Endothelial cell of umbilical vein (primary cell): ENCODE measurements at regions not wholly inside any gene's neighbourhood (a gene's known extent, or its start where the extent isn't known, plus 50 kb on each side); places are given as distances from the start of the nearest gene placed in this dataset.

Experiments used
- BruUV-seq: library from RNA; stranded (reverse); fragments of 400-500 nt; replicated peaks from 2 replicates; lab custom pipeline; 2021; lab: Mats Ljungman, UMichigan
- CTCF ChIA-PET: fragments of 300-600, 350-600 bp; sonication (Branson Sonifier 250); formaldehyde crosslinking; loops from one replicate; lab custom pipeline; 2021; ENCODE audit warnings: antibody characterized with exemption, inconsistent platforms; lab: Charles Lee
- POLR2A ChIA-PET: fragments of 300-600, 350-600 bp; sonication (Branson Sonifier 250); formaldehyde crosslinking; loops from one replicate; lab custom pipeline; 2021; ENCODE audit warnings: antibody characterized with exemption, inconsistent platforms; lab: Charles Lee
- DNase-seq: peaks from one replicate; pipeline ENCODE4 v3.0.0-alpha.2; 2011; ENCODE audit warnings: low read depth, low spot score
- FAIRE-seq: peaks from 2 replicates; lab custom pipeline; 2011; peaks lifted over from hg19 to GRCh38; lab: Jason Lieb, UNC
- H2AFZ ChIP-seq: 2 replicates; pipeline ENCODE4 v1.6.0; 2012; ENCODE audit warnings: low read depth, low read length, control low read depth, inconsistent platforms
- H3K27ac ChIP-seq: 2 replicates; pipeline ENCODE4 v1.5.1; 2011; ENCODE audit warnings: low read depth, mild to moderate bottlenecking, control low read depth, low read length, moderate library complexity; ENCODE audit not compliant: insufficient read depth
- H3K27me3 ChIP-seq, 2 experiments: 2 replicates each; pipeline versions ENCODE4 v1.6.0 to v1.6.1; 2011; ENCODE audit warnings: low read length in 2 of 2, mixed read lengths in 1 of 2; ENCODE audit not compliant: control insufficient read depth in 2 of 2, insufficient read depth in 2 of 2
- H3K36me3 ChIP-seq, 2 experiments: 2 replicates in 1 of 2; 3 replicates in 1 of 2; pipeline ENCODE4 v1.5.1; 2011; ENCODE audit warnings: low read length in 2 of 2, mild to moderate bottlenecking in 1 of 2, moderate library complexity in 1 of 2; ENCODE audit not compliant: control insufficient read depth in 2 of 2, insufficient read depth in 2 of 2; ENCODE audit errors: extremely low read depth in 1 of 2
- H3K4me1 ChIP-seq: 3 replicates; pipeline ENCODE4 v1.5.1; 2011; ENCODE audit warnings: mild to moderate bottlenecking, low read length; ENCODE audit not compliant: control insufficient read depth, insufficient read depth; ENCODE audit errors: extremely low read depth
- H3K4me2 ChIP-seq: 2 replicates; pipeline ENCODE4 v1.6.1; 2011; ENCODE audit warnings: low read length, control low read depth, mixed read lengths; ENCODE audit not compliant: insufficient read depth
- H3K4me3 ChIP-seq, 3 experiments: fragments of 200-600 bp in 1 of 3; sonication (generic), shearing (Covaris generic) in 1 of 3; replicated peaks in 1 of 3; 2 replicates each; pipeline ENCODE4 v1.5.1; 2011 to 2016; ENCODE audit warnings: control low read depth in 3 of 3, low read length in 3 of 3, mild to moderate bottlenecking in 2 of 3, inconsistent platforms in 1 of 3, low read depth in 1 of 3, moderate library complexity in 1 of 3; ENCODE audit not compliant: insufficient read depth in 1 of 3
- H3K79me2 ChIP-seq: 2 replicates; pipeline ENCODE4 v1.6.0; 2012; ENCODE audit warnings: low read length, inconsistent platforms; ENCODE audit not compliant: control insufficient read depth, insufficient read depth
- H3K9ac ChIP-seq: replicated peaks from 2 replicates; pipeline ENCODE3; 2011; ENCODE audit warnings: low read length, control low read depth; ENCODE audit not compliant: insufficient read depth; ENCODE audit errors: extremely low read depth
- H3K9me1 ChIP-seq: replicated peaks from 3 replicates; pipeline ENCODE4 v1.6.0; 2011; ENCODE audit warnings: mild to moderate bottlenecking, low read length; ENCODE audit not compliant: control insufficient read depth, insufficient read depth; ENCODE audit errors: extremely low read depth
- H3K9me3 ChIP-seq: replicated peaks from 2 replicates; pipeline ENCODE4 v1.5.1; 2012; ENCODE audit warnings: low read length, inconsistent platforms; ENCODE audit not compliant: control insufficient read depth, insufficient read depth
- H4K20me1 ChIP-seq: replicated peaks from 2 replicates; pipeline ENCODE3; 2011; ENCODE audit warnings: mild to moderate bottlenecking, low read length; ENCODE audit not compliant: control insufficient read depth, insufficient read depth; ENCODE audit errors: extremely low read depth
- EZH2 ChIP-seq: IDR thresholded peaks from 2 replicates; pipeline ENCODE4 v1.6.1; 2012; ENCODE audit warnings: borderline replicate concordance, low read depth, mild to moderate bottlenecking, moderate library complexity, low read length, inconsistent platforms; ENCODE audit not compliant: severe bottlenecking
- FOS ChIP-seq: IDR thresholded peaks from 2 replicates; pipeline ENCODE4 v1.6.1; 2011; ENCODE audit warnings: mild to moderate bottlenecking, low read length, moderate library complexity, borderline replicate concordance; ENCODE audit not compliant: insufficient read depth
- GATA2 ChIP-seq: IDR thresholded peaks from 2 replicates; pipeline ENCODE4 v1.7.0; 2011; ENCODE audit warnings: low read depth, mild to moderate bottlenecking, moderate library complexity, mixed read lengths, low read length; ENCODE audit not compliant: insufficient read length, insufficient read depth
- JUN ChIP-seq: IDR thresholded peaks from 2 replicates; pipeline ENCODE4 v1.6.1; 2011; ENCODE audit warnings: borderline replicate concordance, low read depth; ENCODE audit not compliant: insufficient read length, insufficient read depth
- MAX ChIP-seq: IDR thresholded peaks from 2 replicates; pipeline ENCODE4 v1.6.1; 2011; ENCODE audit not compliant: insufficient read depth, insufficient read length
- MYC ChIP-seq: IDR thresholded peaks from one replicate; pipeline ENCODE4 v1.6.1; 2011; ENCODE audit warnings: mild to moderate bottlenecking, low read depth, low read length
- POLR2A ChIP-seq: IDR thresholded peaks from 2 replicates; pipeline ENCODE4 v1.6.1; 2012; ENCODE audit warnings: low read depth, mild to moderate bottlenecking, control low read depth, low read length
- POLR2AphosphoS5 ChIP-seq: IDR thresholded peaks from 2 replicates; pipeline ENCODE4 v1.6.1; 2012; ENCODE audit warnings: low read depth, mild to moderate bottlenecking, control low read depth, low read length, moderate library complexity; ENCODE audit not compliant: insufficient read depth
- dilution Hi-C: fragments of 300-500 bp; cut with MboI; formaldehyde crosslinking; loops from one replicate; pipeline ENCODE4 v1.15.0; 2019; ENCODE audit warnings: low sequenced_read_pairs; ENCODE audit not compliant: extremely low pct_ligation_motif_present
- intact Hi-C: fragments of 100-400 bp; cut with micrococcal nuclease; formaldehyde crosslinking; loops from one replicate; pipeline ENCODE4 v1.10.0; 2022
- TF ChIP-seq, protein P1 (sequence below), 2 donors: IDR thresholded peaks; 1 replicate in 1 of 2; 2 replicates in 1 of 2; pipeline ENCODE4 v1.5.1; 2011; ENCODE audit warnings: low read length in 2 of 2, mild to moderate bottlenecking in 2 of 2, moderate library complexity in 2 of 2, control low read depth in 1 of 2, inconsistent platforms in 1 of 2, low read depth in 1 of 2; ENCODE audit not compliant: insufficient read depth in 1 of 2; ENCODE audit errors: extremely low read depth in 1 of 2

DNA sequence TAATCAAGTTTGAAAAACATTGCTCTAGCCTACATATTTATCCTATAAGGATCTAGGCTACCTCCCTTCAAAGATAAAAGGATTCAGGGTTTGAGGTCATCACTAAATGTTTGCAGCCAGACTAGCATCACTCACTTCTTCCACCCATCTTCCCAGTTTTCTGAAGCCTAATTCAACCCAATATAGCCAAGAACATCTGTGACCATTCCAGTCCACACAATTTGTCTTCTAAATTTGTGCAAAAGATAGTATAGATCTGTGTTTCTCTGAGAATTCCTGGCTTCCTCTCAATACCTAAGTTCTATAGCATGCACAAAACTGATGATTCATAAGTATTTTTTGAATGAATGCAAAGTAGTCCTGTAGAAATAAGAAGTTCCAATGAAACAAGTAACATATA is 103.0 kb upstream of the CDK1 start:
- H3K9me1 ChIP-seq: no peaks in the 10 kb centered on the region
- no TSS peak for BruUV-seq
- no peaks in the 10 kb centered on the region for H3K9me3 ChIP-seq
- no peak overlapping the region for H3K9ac ChIP-seq
- no peak overlapping the region for H3K4me2 ChIP-seq
- no peaks in the 10 kb centered on the region for H3K79me2 ChIP-seq
- H3K27ac ChIP-seq: no peak overlapping the region
- FAIRE-seq (no peak), DNase-seq (no peak)
- H4K20me1 ChIP-seq: no peaks in the 10 kb centered on the region
- no peaks in the 10 kb centered on the region for H3K36me3 ChIP-seq
- H2AFZ ChIP-seq: no peak overlapping the region
- dilution Hi-C loops (no loop called here), intact Hi-C loops (no loop called here)
- ChIA-PET CTCF (no interaction called here), POLR2A (no interaction called here)
- H3K4me3 ChIP-seq: no peak overlapping the region
- TF ChIP-seq MAX: no peak
- TF ChIP-seq JUN: no peak
- no peak for TF ChIP-seq POLR2A
- TF ChIP-seq POLR2AphosphoS5: no peak
- TF ChIP-seq GATA2: no peak
- TF ChIP-seq EZH2: no peak
- no peak for TF ChIP-seq MYC
- TF ChIP-seq, protein P1, sequence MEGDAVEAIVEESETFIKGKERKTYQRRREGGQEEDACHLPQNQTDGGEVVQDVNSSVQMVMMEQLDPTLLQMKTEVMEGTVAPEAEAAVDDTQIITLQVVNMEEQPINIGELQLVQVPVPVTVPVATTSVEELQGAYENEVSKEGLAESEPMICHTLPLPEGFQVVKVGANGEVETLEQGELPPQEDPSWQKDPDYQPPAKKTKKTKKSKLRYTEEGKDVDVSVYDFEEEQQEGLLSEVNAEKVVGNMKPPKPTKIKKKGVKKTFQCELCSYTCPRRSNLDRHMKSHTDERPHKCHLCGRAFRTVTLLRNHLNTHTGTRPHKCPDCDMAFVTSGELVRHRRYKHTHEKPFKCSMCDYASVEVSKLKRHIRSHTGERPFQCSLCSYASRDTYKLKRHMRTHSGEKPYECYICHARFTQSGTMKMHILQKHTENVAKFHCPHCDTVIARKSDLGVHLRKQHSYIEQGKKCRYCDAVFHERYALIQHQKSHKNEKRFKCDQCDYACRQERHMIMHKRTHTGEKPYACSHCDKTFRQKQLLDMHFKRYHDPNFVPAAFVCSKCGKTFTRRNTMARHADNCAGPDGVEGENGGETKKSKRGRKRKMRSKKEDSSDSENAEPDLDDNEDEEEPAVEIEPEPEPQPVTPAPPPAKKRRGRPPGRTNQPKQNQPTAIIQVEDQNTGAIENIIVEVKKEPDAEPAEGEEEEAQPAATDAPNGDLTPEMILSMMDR (IDR thresholded peaks at IDR 0.05; ENCODE audit: extremely low read depth in 1 of 2, insufficient read depth in 1 of 2, low read depth in 1 of 2, low read length in 2 of 2): no peak
- no peak for TF ChIP-seq FOS
- H3K4me1 ChIP-seq: no peaks in the 10 kb centered on the region
- H3K27me3 ChIP-seq: peaks cover 0 to 2% of the 10 kb centered on the region in 2 experiments
